Esophagus muscularis mucosa (tissue), 3 donors: ENCODE measurements at regions not wholly inside any gene's neighbourhood (a gene's known extent, or its start where the extent isn't known, plus 50 kb on each side); places are given as distances from the start of the nearest gene placed in this dataset.

ENCODE experiments used
- POLR2A ChIP-seq: fragments of 450-650 bp; IDR thresholded peaks from one replicate; pipeline ENCODE4 v1.6.1; 2017; ENCODE audit warnings: antibody characterized with exemption, moderate library complexity, mild to moderate bottlenecking, low read depth
- TF ChIP-seq, protein P1 (sequence below), 3 experiments: fragments of 200-600 bp in 2 of 3; fragments of 450-650 bp in 1 of 3; sonication (generic) in 2 of 3; IDR thresholded peaks; one replicate each; pipeline ENCODE4 v1.5.1; 2017 to 2019; ENCODE audit warnings: antibody characterized with exemption in 3 of 3, mild to moderate bottlenecking in 2 of 3, moderate library complexity in 1 of 3

DNA sequence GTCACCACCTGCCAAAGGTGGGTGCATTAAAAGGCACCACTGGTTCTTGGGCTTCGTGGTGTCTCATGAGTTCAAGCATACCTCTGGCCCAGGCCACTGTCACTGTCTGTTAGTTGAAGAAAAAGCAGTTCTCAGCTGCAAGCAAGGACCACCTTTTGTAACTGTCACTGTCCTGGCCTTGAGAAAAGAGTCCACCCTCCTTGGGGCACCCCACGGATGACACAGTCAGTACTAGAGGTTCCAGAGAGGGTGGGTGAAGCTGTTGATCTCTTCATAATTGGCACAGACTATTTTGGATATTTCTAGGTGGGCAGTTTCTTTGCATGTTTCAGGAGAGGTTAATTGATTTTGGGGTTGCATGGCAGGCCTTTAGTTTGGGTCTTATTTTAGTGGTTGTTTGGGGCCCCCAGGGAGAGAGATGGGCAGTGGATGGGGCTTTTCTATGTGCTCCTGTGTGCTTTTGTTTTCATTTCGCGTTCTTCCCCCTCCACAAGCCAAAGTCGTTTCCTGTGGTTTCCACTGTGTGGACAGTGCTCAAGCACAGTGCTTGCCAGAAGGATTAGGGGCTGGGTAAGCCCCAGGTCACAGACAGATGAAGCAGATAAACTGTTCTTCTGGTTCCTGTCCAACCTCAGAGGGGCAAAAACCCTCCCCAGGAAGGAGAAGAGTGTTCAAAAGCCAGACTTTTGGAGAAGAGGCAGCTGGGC lies 156.2 kb upstream of the PPP1R2C start:
- no peak for TF ChIP-seq POLR2A
- TF ChIP-seq, protein P1, sequence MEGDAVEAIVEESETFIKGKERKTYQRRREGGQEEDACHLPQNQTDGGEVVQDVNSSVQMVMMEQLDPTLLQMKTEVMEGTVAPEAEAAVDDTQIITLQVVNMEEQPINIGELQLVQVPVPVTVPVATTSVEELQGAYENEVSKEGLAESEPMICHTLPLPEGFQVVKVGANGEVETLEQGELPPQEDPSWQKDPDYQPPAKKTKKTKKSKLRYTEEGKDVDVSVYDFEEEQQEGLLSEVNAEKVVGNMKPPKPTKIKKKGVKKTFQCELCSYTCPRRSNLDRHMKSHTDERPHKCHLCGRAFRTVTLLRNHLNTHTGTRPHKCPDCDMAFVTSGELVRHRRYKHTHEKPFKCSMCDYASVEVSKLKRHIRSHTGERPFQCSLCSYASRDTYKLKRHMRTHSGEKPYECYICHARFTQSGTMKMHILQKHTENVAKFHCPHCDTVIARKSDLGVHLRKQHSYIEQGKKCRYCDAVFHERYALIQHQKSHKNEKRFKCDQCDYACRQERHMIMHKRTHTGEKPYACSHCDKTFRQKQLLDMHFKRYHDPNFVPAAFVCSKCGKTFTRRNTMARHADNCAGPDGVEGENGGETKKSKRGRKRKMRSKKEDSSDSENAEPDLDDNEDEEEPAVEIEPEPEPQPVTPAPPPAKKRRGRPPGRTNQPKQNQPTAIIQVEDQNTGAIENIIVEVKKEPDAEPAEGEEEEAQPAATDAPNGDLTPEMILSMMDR (IDR thresholded peaks at IDR 0.05), result no peak
